Upper lobe of right lung (tissue), 1 donor: ENCODE measurements at regions not wholly inside any gene's neighbourhood (a gene's known extent, or its start where the extent isn't known, plus 50 kb on each side); places are given as distances from the start of the nearest gene placed in this dataset.

Experiments
- ATAC-seq: fragments of 200-7000 bp; cut with Tn5 transposase; one replicate; pipeline ENCODE4 v1.9.1; 2020; ENCODE audit warnings: mild to moderate bottlenecking, moderate library complexity
- DNase-seq: peaks from one replicate; pipeline ENCODE4 v3.0.0-alpha.2; 2020
- H3K27ac ChIP-seq: fragments of 200-600 bp; one replicate; pipeline ENCODE4 v1.8.0; 2022
- H3K27me3 ChIP-seq: fragments of 200-600 bp; one replicate; pipeline ENCODE4 v1.8.0; 2022; ENCODE audit warnings: mild to moderate bottlenecking
- H3K36me3 ChIP-seq: fragments of 200-600 bp; one replicate; pipeline ENCODE4 v1.8.0; 2022
- H3K4me1 ChIP-seq: fragments of 200-600 bp; one replicate; pipeline ENCODE4 v1.8.0; 2022
- H3K4me3 ChIP-seq: fragments of 200-600 bp; one replicate; pipeline ENCODE4 v1.8.0; 2022; ENCODE audit warnings: mild to moderate bottlenecking
- H3K9me3 ChIP-seq: fragments of 200-600 bp; one replicate; pipeline ENCODE4 v1.8.0; 2022
- intact Hi-C: fragments of 100-400 bp; cut with DNase I; formaldehyde crosslinking; loops from one replicate; pipeline ENCODE4 v1.11.0; 2022
- TF ChIP-seq, protein P1 (sequence below): fragments of 200-600 bp; IDR thresholded peaks from one replicate; pipeline ENCODE4 v1.8.0; 2022; ENCODE audit warnings: antibody characterized with exemption
- donor health status: DM: no; HTN: yes; CAD: no; lungs with severe emphysema.

DNA sequence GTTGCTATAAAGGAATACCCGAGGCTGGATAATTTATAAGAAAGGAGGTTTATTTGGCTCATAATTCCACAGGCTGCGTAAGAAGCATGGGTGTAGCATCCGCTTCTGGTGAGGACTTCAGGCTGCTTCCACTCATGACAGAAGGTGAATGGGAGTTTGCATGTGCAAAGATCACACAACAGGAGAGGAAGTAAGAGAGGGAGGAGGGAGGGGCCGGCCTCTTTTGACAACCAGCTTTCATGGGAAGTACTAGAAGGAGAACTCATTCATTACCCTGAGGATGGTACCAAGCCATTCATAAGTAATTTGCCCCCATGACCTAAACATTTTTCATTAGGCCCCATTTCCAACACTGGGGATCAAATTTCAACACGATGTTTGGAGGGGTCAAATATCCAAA lies 386.8 kb upstream of the NETO1 start:
- Histone ChIP-seq H3K27ac (no peak overlapping the region), H3K27me3 (no peaks in the 10 kb centered on the region), H3K9me3 (no peaks in the 10 kb centered on the region), H3K36me3 (no peaks in the 10 kb centered on the region), H3K4me1 (no peaks in the 10 kb centered on the region), H3K4me3 (no peak overlapping the region)
- TF ChIP-seq, protein P1, sequence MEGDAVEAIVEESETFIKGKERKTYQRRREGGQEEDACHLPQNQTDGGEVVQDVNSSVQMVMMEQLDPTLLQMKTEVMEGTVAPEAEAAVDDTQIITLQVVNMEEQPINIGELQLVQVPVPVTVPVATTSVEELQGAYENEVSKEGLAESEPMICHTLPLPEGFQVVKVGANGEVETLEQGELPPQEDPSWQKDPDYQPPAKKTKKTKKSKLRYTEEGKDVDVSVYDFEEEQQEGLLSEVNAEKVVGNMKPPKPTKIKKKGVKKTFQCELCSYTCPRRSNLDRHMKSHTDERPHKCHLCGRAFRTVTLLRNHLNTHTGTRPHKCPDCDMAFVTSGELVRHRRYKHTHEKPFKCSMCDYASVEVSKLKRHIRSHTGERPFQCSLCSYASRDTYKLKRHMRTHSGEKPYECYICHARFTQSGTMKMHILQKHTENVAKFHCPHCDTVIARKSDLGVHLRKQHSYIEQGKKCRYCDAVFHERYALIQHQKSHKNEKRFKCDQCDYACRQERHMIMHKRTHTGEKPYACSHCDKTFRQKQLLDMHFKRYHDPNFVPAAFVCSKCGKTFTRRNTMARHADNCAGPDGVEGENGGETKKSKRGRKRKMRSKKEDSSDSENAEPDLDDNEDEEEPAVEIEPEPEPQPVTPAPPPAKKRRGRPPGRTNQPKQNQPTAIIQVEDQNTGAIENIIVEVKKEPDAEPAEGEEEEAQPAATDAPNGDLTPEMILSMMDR: no peak
- ATAC-seq (no peak), DNase-seq (no peak)
- intact Hi-C loops: no loop called here

DNA sequence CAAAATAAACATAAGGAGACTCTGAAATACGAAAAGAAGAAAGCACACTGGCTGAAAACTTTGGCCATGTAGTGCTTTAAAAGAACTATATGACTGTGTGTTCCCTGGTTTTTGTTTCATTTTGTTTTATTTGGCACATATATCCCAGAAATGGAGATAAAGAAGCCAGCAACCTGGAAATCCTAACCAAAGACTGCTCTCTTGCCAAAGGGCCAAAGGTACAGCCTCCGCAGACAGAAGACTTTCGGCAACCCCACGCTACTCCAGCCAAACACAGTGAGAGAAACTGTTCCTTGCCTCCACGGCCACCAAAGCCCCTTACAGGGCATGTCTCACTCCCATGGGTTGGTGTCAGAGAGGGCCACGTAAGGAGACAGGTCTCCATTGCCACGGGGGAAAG lies 381.2 kb upstream of the NETO1 start:
- H3K4me3 ChIP-seq: no peak overlapping the region
- H3K9me3 ChIP-seq: no peaks in the 10 kb centered on the region
- TF ChIP-seq, protein P1: no peak
- no peak for DNase-seq
- no peak overlapping the region for H3K27ac ChIP-seq
- no peaks in the 10 kb centered on the region for H3K4me1 ChIP-seq
- intact Hi-C loops: no loop called here
- no peak for ATAC-seq
- no peaks in the 10 kb centered on the region for H3K27me3 ChIP-seq
- H3K36me3 ChIP-seq: no peaks in the 10 kb centered on the region

DNA sequence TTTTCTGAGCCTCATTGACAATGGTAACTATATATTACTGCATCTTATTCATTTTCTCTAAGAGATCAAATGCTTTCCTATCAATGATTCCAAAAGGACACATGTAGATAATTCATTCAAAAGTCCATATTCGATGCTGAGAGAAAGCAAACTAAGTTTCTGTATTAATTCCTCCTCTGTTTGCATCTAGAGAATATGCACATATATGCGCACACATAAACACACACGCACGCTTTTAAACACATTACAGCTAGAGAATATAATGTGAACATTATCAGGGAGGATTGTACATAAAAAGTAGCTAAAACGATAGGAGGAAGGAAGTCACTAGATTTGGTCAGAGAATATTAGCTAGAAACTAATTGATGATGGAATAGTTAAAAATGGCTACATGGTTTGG lies 379.0 kb upstream of the NETO1 start:
- intact Hi-C loops: no loop called here
- Histone ChIP-seq H3K4me1 (no peaks in the 10 kb centered on the region), H3K27me3 (no peaks in the 10 kb centered on the region), H3K27ac (no peak overlapping the region), H3K9me3 (no peaks in the 10 kb centered on the region), H3K4me3 (no peak overlapping the region), H3K36me3 (no peaks in the 10 kb centered on the region)
- TF ChIP-seq, protein P1: no peak
- no peak for ATAC-seq
- DNase-seq: no peak

DNA sequence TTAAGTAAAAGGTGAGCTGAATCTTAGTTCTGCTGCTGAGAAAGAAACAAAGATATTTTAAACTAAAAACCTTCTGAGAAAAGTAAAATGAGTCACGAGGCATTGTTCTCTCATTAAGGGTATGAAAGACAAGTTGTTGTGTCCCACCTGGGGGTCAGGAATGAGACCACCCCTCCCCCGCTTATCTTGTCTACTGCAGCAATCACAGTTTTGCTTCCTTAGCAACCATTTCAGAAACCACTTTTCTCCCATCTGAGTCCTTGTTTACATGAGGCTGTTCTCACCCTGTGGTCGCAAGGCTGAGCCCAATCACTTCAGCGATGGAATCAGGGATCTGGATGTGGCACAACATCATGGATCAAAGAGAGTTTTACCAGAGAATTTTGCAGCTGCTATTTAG lies 377.6 kb upstream of the NETO1 start:
- no peaks in the 10 kb centered on the region for H3K36me3 ChIP-seq
- intact Hi-C loops: no loop called here
- ATAC-seq: no peak

DNA sequence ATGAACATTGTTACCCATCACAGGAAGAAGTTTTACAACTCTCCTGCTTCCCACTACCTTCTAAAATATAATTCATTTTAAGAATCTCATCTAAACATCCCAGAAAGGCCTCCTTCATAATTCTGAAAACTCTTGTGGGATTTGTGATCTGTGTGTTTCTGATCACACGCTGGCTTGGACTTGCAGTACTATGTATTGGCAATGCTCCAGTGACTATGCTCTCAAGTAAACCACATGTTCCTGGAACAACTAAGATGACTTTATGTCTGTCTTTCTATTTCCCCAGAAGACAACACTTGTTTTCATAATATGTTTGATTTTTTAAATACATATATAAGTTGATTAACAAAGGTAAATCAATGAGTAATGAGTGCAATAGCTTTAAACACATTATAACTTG lies 376.6 kb upstream of the NETO1 start:
- ATAC-seq: no peak
- Histone ChIP-seq H3K4me3 (no peak overlapping the region), H3K9me3 (no peaks in the 10 kb centered on the region), H3K4me1 (no peaks in the 10 kb centered on the region), H3K27me3 (no peaks in the 10 kb centered on the region), H3K27ac (no peak overlapping the region), H3K36me3 (no peaks in the 10 kb centered on the region)
- DNase-seq: no peak
- intact Hi-C loops: no loop called here
- TF ChIP-seq, protein P1: no peak

More for the DNA sequence above, 377.6 kb upstream of the NETO1 start:
- TF ChIP-seq, protein P1: no peak
- Histone ChIP-seq H3K4me3 (no peak overlapping the region), H3K4me1 (no peaks in the 10 kb centered on the region), H3K9me3 (no peaks in the 10 kb centered on the region), H3K27me3 (no peaks in the 10 kb centered on the region), H3K27ac (no peak overlapping the region)
- DNase-seq: no peak

DNA sequence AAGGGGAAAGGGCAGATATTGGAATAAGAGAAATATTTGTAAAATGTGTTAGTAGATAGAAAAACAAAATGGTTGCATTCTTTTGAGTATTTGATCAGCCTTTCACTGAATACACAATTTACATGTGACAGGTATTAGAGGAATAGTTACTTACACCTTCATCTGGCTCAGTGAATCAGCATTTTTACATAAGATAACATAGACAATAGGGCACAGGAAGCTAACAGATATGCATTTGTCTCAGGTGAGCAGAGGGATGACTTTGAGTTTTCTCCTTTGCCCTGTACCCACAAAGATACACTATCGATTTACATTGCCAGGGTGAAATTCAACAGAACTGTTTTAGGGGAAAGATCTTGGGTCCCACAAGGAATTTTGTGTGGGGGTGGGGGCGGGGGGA lies 373.1 kb upstream of the NETO1 start:
- no peak for DNase-seq
- no peak for ATAC-seq
- Histone ChIP-seq H3K4me3 (no peak overlapping the region), H3K27me3 (no peaks in the 10 kb centered on the region), H3K27ac (no peak overlapping the region), H3K36me3 (no peaks in the 10 kb centered on the region), H3K9me3 (no peaks in the 10 kb centered on the region), H3K4me1 (no peaks in the 10 kb centered on the region)
- TF ChIP-seq, protein P1: no peak
- intact Hi-C loops: no loop called here
